22Rv1 (cell line): ENCODE measurements at regions not wholly inside any gene's neighbourhood (a gene's known extent, or its start where the extent isn't known, plus 50 kb on each side); places are given as distances from the start of the nearest gene placed in this dataset.

Experiments
- H3K27ac ChIP-seq: fragments of 450-650 bp; 2 replicates; pipeline ENCODE4 v1.5.1; 2017
- CTCF ChIP-seq: fragments of 450-650 bp; IDR thresholded peaks from 2 replicates; pipeline ENCODE4 v1.5.1; 2017; ENCODE audit warnings: mild to moderate bottlenecking
- ZFX ChIP-seq: fragments of 450-650 bp; IDR thresholded peaks from 2 replicates; pipeline ENCODE4 v1.6.1; 2017; ENCODE audit warnings: antibody characterized with exemption, borderline replicate concordance

GRCh38 chr18:21928925-21929324 is 188.3 kb downstream of the MIB1 start:
- no peak for TF ChIP-seq CTCF
- TF ChIP-seq ZFX: no peak
- no peak overlapping the region for H3K27ac ChIP-seq

- TF ChIP-seq ZFX: no peak
- no peak for TF ChIP-seq CTCF
- no peak overlapping the region for H3K27ac ChIP-seq
Measured at GRCh38 chr18:21930177-21930576, 189.6 kb downstream of the MIB1 start.

GRCh38 chr18:21933931-21934765 is 193.6 kb downstream of the MIB1 start:
- TF ChIP-seq CTCF (no peak), ZFX (no peak)
- H3K27ac ChIP-seq: no peak overlapping the region

GRCh38 chr18:21934766-21935015 is 194.1 kb downstream of the MIB1 start:
- TF ChIP-seq ZFX (no peak), CTCF (no peak)
- no peak overlapping the region for H3K27ac ChIP-seq

GRCh38 chr18:21943456-21943855 is 202.9 kb downstream of the MIB1 start:
- TF ChIP-seq CTCF (no peak), ZFX (no peak)
- no peak overlapping the region for H3K27ac ChIP-seq

- no peak overlapping the region for H3K27ac ChIP-seq
- TF ChIP-seq CTCF: no peak
- TF ChIP-seq ZFX: no peak
Measured at GRCh38 chr18:21949326-21950015, 208.9 kb downstream of the MIB1 start.
